ENCODE measurements at regions not wholly inside any gene's neighbourhood (a gene's known extent, or its start where the extent isn't known, plus 50 kb on each side); places are given as distances from the start of the nearest gene placed in this dataset.

DNA sequence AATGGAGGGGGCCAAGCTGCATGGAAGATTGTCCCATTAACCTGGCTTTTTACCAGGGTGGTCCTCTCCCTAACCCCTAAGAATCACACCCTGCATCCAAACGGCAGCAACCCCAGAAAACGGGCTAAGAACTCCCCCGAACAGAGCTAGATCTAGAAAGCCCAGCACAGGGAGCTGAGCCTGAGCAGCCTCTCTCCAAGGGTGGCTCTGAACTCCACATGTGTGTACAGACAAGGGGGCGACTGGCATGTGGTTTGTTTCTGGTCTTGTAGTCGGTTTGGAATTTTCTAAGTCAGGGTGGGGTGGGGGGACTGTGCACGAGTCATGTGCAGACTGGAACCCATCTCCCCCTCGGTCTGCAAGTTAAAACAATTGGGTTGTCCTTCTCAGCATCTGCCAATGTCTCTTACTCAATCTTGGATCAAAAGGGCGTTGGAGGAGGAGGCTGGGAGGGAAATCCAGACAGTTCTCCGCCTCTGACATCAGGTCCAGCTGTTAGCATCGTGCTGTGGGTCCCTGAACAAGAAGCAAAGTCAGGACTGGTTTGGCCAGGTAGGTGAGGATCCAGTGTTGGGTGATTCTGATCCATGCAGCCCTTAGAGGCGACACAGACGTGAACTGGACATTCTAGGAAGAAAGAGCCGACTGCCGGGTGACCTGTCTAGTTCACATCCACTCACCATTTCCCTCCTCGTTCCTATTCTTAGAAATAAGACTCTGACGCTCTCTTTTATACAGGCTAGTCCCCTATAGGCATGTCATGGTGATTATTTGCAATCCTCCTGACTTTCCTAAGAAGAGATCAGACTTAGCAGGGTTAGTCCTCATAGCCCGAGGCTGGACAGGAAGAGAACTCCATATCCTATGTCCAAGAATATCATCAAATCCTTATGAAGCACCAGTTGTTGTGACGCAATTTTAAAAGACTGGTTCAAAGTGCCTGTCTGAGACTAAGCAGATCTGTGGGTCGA, 381.8 kb downstream of the SOX9 start:
- DNase-seq (ENCODE audit: low read depth): no peak

DNA sequence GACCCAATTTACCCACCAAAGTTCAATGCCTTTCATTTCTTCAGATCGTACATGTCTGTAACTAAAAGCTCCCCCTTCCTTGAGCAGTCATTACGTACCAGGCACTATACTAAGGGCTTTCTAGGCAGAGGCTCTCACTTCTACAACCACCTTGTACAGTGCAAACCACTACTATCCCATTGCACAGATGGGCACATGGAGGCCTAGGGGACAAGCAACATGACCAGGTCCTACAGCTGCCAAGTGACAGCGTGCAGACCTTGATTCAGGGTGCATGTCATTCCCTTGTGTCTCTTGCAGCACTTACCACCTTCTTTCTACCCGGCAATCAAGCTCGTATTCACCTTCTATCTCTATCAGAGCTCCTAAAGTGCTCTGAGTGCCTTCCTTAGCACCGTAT, 382.7 kb downstream of the SOX9 start:
- no peak for DNase-seq (ENCODE audit: low read depth)

DNA sequence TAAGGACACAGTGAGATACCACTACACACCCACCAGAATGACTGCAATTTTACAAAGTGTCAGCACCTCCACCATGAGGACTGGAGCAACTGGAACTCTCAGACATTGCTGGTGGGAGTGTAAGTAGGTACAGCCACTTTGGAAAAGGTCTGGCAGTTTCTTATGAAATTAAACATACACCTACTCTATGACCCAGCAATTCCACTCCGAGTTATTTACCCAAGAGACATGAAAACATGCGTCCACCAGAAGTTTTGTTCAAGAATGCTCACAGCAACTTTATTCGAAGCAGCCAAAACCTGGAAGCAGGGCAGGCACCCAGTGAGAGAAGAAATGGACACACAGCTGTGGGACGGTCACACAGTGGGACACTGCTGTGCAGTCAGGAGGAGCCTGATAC, 384.0 kb downstream of the SOX9 start:
- no peak for DNase-seq (ENCODE audit: low read depth)

DNA sequence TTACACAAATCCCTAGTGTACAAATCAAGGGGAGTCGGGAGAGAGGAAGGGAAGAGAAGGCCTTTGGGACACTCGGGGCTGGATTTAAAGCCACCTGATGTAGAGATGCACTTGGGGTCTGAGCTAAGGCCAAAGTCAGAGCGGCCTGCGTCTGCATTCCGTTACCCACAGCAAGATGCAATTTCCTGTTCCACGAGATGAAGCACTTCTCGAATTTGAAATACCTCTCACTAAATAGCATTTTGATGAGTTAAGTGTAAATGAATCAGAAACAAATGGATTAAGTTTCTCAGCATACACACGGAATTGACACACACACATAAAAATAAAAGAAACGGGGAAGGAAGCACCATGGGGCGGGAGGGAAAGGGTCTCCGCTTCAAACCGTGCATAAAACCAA, 386.0 kb downstream of the SOX9 start:
- DNase-seq (ENCODE audit: low read depth): no peak

DNA sequence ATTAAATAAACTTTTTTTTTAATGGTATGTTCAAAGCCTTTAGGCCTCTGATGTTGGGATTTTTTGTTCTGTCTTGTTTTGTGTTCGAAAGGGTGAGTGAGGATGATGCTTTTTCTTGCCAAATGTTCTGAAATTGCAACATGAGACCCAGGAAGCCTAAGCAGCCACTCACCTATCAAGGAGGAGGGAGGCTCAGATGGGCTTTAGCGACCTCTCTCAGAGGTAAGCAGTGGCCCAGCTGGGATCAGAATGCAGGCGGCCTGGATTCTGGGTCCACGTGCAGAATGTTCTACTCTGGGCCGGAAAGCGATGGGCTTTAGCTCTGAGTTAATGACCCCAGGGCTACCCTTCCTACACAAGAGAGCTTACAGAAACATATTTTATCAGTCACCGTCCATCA, 386.6 kb downstream of the SOX9 start:
- no peak for DNase-seq (ENCODE audit: low read depth)

DNA sequence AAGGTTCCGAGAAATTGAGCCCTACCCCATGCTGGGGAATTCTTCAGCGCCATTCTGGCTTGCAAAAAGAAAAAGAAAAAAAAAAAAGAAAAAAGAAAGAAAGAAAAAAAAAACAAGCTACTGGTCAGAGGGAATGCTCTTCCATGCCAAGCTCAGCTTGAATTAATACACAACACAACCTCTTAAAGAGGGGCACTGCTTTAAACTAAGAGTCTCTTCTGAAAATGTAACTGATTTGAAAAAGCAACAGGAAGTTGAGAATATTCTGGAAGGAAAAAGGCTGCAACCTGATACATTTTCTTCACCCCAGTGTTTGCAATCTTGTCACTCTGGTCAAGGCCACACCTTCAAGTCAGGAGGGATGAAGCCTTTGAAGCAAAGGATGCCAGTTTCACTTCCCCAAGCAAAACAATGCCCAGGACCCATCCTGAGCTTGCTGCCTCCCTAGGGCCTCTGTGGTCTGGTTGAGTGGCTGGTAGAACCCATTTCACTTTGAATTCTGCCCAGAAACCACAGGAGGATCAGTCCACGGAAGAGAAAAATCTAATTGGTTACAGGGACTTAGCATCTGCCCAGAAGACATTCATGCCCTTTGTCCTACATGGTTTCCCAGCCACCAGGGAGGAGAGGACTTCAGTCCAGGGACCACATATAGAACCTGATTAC, 389.7 kb downstream of the SOX9 start:
- no peak for DNase-seq (ENCODE audit: low read depth)

DNA sequence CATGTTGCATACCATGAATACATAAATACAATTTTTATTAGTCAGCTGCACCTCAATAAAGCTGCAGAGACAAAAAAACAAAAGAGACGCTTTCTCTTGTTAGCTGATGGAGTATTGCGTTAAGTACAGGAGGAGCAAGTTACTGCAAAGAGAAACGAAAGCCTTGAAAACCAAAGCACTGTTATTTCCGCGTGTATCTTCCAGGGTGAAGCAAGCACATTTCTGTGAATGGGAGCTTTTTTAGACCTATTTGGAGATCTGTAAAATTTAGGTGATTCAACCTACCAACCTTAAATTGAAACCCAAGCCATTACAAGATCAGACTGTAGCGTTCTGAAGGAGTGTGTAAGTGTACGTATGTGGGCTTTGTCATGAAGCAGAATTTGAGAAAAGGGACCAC, 390.4 kb downstream of the SOX9 start:
- no peak for DNase-seq (ENCODE audit: low read depth)

DNA sequence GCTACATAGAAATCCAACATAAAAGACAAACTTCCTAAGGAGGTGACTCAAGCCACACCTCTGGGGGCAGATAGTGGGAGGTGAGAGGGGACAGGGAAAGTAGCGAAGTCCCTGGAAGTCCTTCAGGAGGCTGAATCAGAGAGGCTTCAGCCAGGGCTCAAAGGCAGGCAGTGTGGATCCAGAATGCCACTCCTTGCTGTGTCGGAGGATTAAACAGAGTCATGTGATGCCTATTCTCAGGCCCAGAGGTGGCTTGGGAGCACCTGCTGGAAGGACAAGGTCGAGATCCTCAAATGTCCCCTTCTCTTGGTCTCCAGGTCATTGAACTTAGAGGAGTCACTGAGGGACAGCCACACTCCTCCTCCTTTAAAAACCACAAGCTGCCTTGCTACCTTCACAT, 391.1 kb downstream of the SOX9 start:
- DNase-seq (ENCODE audit: low read depth): no peak

DNA sequence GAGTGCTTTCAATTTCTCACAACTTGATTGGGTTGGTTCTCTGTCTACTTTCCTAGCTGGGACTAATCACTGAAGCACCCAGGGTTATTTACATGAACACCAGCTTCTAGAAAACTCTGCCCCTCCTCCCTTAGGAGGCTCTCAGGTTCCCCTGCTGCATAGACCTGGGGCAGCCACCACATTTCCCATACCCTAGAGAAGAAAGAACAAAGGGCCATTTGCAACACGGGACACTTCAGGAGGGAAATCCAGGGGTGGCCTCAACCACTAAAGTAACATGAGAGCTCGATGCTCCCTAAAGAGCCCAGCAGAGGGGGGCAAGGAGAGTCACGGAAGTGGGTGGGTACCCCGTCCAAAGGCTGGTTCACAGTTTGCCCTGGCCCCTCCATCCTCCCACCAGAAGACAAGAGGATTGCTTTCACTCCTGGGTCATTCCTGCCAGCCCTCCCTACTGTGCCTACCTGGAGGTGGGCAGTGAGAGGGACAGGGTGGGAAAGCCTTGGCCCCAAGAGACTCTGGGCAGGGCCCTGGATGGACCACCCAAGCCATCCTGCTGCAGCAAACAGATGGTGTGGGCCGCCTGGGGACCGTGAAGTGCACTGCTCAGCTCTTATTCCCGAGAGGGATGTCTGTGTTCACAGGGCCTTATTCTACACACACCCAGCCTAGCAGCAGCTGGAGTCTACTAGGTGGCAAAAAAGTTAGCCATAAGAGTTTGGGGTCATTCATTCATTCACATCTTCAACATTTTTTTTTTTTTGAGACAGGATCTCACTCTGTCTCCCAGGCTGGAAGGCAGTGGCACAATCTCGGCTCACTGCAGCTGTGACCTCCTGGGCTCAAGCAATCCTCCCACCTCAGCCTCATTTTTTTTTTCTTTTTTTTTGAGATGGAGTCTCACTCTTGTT, 392.1 kb downstream of the SOX9 start:
- no peak for DNase-seq (ENCODE audit: low read depth)

DNA sequence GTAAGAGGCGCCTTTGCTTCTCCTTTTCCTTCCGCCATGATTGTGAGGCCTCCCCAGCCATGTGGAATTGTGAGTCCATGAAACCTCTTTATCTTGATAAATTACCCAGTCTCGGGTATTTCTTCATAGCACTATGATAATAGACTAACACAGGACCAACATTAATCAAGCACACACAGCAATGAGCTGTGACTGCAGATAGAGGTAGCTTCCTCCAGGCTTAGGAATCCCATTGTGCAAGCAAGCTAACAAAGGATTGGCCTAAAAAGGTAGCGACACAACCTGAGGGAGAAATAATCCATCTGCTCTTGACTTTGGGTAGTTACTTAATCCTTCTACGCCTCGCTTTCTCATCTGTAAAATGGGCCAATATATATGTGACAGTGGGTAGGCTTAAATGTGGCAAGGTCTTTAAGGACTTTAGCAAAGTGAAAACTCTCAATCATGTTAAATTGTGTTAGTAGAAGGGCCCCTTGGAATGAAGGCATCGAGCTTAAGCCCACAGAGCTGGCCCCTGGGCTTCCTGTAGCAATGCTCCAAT, 393.6 kb downstream of the SOX9 start:
- no peak for DNase-seq (ENCODE audit: low read depth)

DNA sequence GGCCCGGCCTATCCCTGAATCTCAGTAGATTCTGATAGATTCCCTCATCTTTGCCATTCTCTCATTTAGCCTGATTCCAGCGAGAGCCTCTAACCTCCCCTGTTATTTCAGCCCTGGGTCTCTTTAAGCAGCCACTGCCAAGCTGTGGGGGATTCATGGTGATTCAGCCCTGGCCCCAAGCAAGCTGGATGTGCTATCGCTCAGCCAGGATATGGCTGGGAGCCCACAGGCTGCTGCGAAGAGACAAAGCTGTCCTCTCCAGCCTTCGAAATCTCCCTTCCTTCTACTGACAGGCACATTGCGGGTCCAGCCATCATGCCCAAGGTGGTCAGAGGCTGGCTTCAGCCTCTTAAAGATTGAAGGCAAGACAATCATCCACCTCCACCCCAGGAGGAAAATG, 394.1 kb downstream of the SOX9 start:
- DNase-seq (ENCODE audit: low read depth): no peak

DNA sequence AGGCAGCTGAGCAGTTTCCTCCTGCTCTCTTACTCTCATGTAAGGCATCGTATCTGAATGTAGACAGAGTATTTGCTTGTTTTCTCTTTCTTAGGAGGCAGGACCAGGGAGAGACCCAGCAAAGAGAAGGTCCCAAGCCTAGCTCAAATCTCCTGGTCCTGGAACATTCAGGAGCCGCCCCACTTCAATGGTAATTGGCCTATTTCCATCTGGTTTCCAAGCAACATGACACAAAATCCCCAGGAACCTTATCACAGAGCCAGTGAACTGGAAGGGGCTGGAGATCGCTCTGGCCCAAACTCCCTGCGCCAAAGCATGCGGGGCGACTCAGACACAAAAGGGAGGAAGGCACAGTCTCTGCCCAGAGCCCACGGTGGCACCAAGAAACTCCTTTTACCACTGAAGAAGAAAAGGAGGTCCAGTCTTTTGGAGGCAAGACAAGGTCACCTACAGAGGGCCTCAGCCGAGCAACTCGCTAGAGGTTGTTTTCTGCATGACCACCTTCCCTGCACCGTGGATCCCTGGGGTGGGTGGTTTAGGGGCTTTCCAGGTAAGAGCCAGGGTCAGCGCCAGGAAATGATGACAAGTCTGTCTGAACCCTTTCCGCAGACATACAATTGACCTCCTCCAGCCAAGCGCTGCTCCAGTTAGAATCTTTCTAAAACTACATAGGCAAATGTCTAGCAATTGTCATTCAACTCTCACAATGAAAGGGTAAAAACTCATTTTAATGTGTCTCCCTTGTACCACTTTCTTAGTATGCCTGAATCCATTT, 394.7 kb downstream of the SOX9 start:
- no peak for DNase-seq (ENCODE audit: low read depth)

DNA sequence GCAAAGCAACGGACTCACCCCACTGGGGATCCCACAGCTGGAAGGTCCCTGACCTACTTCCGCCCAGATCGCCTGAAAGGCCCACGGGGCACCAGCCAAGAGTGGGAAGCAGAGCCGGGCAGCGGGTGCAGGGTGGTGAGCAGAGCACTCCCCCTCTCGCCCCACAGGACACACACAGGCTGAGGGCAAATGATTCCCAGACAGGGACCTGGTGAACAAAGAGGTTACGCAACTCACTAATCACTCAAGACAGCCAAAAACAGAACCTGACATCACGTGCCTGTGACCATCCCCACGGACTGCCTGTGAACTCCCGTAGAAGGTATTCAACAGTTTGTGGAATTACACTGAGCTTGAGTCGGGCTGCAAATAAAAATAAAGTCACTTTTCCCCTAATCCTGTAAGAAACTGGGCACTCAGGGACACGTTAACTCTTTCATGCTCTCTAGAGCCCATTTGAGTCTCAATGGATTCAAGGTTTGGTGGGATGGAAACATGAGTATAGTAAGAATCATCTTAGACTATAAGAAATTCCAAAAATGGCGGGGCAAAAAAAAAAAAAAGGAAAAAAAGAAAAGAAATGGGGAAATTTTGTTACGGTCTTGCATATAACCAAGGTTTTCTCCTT, 396.1 kb downstream of the SOX9 start:
- no peak for DNase-seq (ENCODE audit: low read depth)

DNA sequence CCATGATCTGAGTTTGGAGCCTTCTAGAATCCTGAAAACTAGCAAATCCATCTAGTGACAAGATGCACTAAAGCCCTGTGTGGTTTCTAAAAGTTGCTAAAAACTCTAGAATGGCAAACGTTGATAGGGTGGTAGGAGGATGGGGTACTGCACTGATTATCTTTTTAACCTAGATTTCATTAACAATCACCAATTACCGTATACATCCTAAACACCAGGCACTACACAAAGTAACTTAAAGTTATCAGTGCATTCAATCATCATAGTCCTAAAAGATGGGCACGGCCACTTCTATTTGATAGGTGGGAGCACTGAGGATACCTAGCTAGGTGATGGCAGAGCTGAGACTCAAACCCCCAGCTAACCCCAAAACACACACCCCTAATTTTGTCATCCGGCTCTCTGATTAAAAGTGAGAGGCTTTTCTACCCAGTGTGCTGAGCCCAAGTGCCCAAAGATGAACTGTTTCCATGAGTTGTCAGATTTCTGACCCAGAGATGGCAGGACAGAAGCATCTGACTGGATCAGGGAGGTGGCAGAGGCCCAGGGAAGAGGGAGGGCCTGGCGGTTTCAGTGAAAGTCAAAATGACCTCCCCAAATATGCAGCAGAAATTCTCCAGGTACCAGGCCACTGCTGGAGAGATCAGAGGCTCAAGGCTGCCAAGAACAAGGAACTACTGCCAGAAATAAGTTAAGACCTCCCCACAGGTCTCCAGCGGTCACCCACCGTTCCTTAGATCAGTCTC, 396.8 kb downstream of the SOX9 start:
- DNase-seq (ENCODE audit: low read depth): no peak

DNA sequence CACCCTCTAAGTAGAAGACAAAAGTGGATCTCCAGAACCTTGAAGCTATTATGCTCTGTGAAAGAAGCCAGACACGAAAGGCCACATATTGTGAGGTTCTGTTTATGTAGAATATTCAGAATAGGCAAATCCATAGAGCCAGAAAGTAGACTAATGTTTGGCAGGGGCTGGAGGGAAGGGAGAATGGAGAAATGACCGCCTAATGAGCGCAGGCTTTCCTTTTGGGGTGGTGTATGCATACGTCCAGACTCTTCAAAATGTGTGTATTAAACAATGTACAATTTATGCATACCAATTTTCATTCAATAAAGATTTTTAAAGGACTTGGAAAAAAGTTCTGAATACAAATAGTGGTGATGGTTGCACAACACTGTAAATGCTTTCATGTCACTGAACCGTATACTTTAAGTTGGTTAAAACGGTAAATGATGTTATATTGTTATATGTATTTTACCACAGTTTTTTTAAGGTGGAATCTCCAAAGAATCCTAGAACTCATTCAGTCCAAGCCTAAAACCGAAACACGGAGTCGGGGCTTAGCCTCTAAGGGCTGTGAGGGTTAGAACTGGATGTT, 397.4 kb downstream of the SOX9 start:
- DNase-seq (ENCODE audit: low read depth): no peak

DNA sequence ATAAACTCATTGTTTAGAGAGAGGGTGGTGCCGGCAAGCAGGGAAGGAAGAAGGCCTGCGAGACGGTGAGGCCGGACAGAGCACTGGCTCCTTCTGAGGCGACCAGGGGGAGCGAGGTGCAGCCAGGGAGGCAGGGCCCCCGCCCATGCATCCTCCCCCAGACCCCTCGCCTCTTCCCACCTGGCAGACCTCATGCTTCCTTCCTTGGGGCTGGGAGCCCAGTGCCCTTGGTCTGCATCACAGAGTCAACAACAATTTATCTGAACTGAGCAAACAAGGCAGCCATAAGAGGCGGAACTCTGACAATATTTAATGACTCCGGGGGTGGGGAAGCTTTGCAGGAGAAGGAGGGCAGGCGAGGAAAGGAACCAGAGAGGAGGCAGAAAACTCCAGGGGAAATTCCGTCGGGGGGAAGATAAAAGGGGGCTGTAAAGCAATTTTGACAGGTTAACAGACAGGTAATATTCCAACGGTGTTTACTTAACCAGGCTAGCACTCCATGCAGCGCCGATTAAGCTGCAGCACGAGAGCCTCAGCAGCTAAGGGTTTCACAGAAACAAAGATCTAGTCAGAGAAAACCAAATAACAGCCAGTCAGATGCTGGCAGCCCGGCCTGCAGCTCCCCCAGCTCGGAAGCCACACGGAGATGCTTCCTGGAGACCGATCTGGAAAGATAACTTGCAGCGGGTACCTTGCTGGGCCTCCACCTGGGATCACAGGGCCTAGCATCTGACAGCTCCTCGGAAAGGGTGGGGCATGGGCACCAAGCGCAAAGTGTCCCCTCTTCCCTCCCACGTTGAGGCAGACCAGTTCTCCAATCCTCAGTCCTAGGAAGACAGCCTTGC, 398.2 kb downstream of the SOX9 start:
- DNase-seq (ENCODE audit: low read depth): no peak

DNA sequence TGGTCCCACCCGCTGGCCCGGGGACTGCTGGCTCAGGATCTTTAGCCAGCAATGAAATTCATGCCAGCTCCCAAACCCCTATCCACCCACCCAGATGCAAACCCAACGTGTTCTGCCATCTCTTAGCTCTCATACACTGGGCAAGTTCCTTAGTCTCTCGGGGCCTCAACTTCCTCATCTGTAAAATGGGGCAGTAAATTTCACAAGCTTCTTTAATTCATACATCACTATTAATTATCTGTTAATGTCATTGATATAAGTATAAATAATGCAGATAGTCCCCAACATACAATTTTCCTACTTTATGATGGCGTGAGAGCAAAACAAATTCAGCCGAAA, 398.7 kb downstream of the SOX9 start:
- DNase-seq (ENCODE audit: low read depth): no peak

DNA sequence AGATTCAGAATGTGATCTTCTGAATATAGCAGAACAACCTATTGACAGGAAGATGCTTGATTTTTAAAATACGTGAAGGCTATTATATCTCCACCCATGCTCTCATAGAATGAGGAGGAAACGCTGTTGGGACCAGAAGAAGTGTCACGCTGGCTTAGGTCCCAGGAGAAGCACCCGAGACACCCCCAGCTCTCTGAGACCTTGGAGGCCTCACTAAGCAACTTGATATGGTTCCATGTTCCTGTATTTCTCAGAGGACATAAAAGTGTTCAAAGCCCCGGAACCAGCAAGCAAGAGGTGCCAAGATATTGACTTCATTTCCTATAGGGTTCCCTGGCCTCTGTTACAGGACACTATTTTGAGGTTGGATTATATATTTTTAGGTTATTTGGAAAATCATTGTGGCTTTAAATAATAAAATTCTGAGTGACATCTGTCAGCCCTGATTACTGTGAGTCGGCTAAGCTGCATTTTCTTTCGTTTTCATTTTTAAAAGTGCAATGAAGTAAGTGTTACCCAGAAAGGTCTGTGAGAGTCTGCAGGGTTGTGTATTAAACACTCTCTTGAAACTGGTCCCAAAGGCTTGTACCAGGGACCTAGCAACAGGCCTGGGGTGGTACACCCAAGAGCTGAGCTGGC, 400.0 kb downstream of the SOX9 start:
- DNase-seq (ENCODE audit: low read depth): no peak

DNA sequence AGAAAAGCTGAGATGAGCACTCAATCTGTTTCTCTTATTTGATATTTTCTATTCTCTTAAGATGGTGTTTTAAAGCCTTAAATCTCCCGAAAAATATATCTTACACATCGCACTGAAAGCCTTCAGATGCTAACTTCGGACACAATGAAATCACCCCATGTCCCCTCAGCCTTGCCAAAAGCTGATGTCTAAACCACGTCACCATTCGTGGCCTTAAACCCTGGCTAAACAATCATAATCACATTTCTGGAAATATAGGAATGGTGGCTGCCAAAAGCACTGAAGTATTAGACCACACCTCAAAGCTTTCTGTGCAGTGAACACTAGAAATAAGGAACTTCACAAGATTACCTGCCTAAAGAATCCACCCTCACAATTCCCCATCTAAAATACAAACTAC, 402.7 kb downstream of the SOX9 start:
- DNase-seq (ENCODE audit: low read depth): no peak
